ENCODE measurements at regions not wholly inside any gene's neighbourhood (a gene's known extent, or its start where the extent isn't known, plus 50 kb on each side); places are given as distances from the start of the nearest gene placed in this dataset.

DNA sequence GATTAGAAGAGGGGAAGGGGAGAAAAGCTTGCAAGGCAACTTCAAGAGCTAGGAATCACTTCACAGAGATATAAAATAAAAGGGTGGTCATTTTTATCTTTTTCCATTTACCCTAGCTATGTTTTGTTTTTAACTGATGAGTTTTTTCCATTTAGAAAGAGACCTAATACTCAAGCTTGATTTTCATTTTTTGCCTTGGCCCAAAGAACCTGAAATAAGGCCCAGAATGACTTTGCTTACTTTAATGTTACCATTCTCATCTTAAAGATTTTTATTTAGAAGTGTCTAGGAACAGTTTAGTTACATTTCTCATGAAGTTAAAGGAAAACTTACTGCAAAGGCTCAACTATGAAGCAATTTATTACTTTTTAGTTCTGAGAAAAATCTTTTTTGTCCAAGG is 276.3 kb upstream of the ZSWIM2 start:
- TF ChIP-seq, protein P1, sequence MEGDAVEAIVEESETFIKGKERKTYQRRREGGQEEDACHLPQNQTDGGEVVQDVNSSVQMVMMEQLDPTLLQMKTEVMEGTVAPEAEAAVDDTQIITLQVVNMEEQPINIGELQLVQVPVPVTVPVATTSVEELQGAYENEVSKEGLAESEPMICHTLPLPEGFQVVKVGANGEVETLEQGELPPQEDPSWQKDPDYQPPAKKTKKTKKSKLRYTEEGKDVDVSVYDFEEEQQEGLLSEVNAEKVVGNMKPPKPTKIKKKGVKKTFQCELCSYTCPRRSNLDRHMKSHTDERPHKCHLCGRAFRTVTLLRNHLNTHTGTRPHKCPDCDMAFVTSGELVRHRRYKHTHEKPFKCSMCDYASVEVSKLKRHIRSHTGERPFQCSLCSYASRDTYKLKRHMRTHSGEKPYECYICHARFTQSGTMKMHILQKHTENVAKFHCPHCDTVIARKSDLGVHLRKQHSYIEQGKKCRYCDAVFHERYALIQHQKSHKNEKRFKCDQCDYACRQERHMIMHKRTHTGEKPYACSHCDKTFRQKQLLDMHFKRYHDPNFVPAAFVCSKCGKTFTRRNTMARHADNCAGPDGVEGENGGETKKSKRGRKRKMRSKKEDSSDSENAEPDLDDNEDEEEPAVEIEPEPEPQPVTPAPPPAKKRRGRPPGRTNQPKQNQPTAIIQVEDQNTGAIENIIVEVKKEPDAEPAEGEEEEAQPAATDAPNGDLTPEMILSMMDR (IDR thresholded peaks at IDR 0.05): no peak
- TF ChIP-seq POLR2A (IDR thresholded peaks at IDR 0.05): no peak
